Vagina (tissue), 2 donors: ENCODE measurements at regions not wholly inside any gene's neighbourhood (a gene's known extent, or its start where the extent isn't known, plus 50 kb on each side); places are given as distances from the start of the nearest gene placed in this dataset.

Experiments used
- CTCF ChIP-seq, 3 experiments: fragments of 450-650 bp in 2 of 3; fragments of 200-600 bp in 1 of 3; sonication (generic) in 1 of 3; IDR thresholded peaks; one replicate each; pipeline ENCODE4 v1.5.1; 2017 to 2019; ENCODE audit warnings: antibody characterized with exemption in 3 of 3, mild to moderate bottlenecking in 2 of 3, moderate library complexity in 2 of 3
- POLR2A ChIP-seq, 2 donors: fragments of 450-650 bp; IDR thresholded peaks; one replicate each; pipeline ENCODE4 v1.6.1; 2017; ENCODE audit warnings: antibody characterized with exemption in 2 of 2, mild to moderate bottlenecking in 2 of 2, moderate library complexity in 2 of 2

GRCh38 chr9:87829756-87830155, 52.9 kb upstream of the SPATA31E1 start:
- TF ChIP-seq POLR2A (IDR thresholded peaks at IDR 0.05) (no peak), CTCF (IDR thresholded peaks at IDR 0.05) (no peak)
